Caco-2 (cell line): ENCODE measurements at regions not wholly inside any gene's neighbourhood (a gene's known extent, or its start where the extent isn't known, plus 50 kb on each side); places are given as distances from the start of the nearest gene placed in this dataset.

Source experiments
- BruUV-seq: library from RNA; stranded (reverse); fragments of 400-500 nt; replicated peaks from 2 replicates; lab custom pipeline; 2021; lab: Mats Ljungman, UMichigan
- CTCF ChIA-PET: fragments of 300-600 bp; sonication (Branson Sonifier 250); formaldehyde crosslinking; loops from one replicate; lab custom pipeline; 2022; ENCODE audit warnings: antibody characterized with exemption; lab: Charles Lee
- POLR2A ChIA-PET: fragments of 300-600 bp; sonication (Branson Sonifier 250); formaldehyde crosslinking; loops from one replicate; lab custom pipeline; 2022; ENCODE audit warnings: antibody characterized with exemption; lab: Charles Lee
- DNase-seq, 2 experiments: peaks; one replicate each; pipeline versions ENCODE4 v3.0.0 to v3.0.0-alpha.2; 2020 to 2022
- H3K27me3 ChIP-seq: replicated peaks from 2 replicates; pipeline ENCODE4 v1.6.0; 2011; ENCODE audit warnings: low read length; ENCODE audit not compliant: control insufficient read depth, insufficient read depth
- H3K36me3 ChIP-seq: 2 replicates; pipeline ENCODE4 v1.5.1; 2011; ENCODE audit warnings: low read length; ENCODE audit not compliant: control insufficient read depth, insufficient read depth
- H3K4me1 ChIP-seq: fragments of 250-450 bp; sonication (Bioruptor Pico); 2 replicates; pipeline ENCODE4 v1.5.1; 2020; ENCODE audit warnings: mild to moderate bottlenecking
- H3K4me3 ChIP-seq: 2 replicates; pipeline ENCODE4 v1.5.1; 2011; ENCODE audit warnings: low read depth, mild to moderate bottlenecking, control low read depth, low read length
- H3K9me3 ChIP-seq: fragments of 250-450 bp; sonication (Bioruptor Pico); 2 replicates; pipeline ENCODE4 v1.5.1; 2020; ENCODE audit warnings: mild to moderate bottlenecking, moderate library complexity
- H3K27ac Mint-ChIP-seq: one replicate; pipeline ENCODE4 v1.8.0; 2022; ENCODE audit warnings: mixed read lengths; ENCODE audit not compliant: unreplicated experiment
- H3K27me3 Mint-ChIP-seq: one replicate; pipeline ENCODE4 v1.8.0; 2022; ENCODE audit warnings: mixed read lengths; ENCODE audit not compliant: insufficient read depth, unreplicated experiment
- H3K36me3 Mint-ChIP-seq: one replicate; pipeline ENCODE4 v1.8.0; 2022; ENCODE audit warnings: mild to moderate bottlenecking, mixed read lengths; ENCODE audit not compliant: insufficient read depth, unreplicated experiment
- H3K4me1 Mint-ChIP-seq: one replicate; pipeline ENCODE4 v1.8.0; 2022; ENCODE audit warnings: low read depth, mixed read lengths; ENCODE audit not compliant: unreplicated experiment
- H3K4me3 Mint-ChIP-seq: one replicate; pipeline ENCODE4 v1.8.0; 2022; ENCODE audit warnings: mild to moderate bottlenecking, moderate library complexity, mixed read lengths; ENCODE audit not compliant: unreplicated experiment
- H3K9me3 Mint-ChIP-seq: one replicate; pipeline ENCODE4 v1.8.0; 2022; ENCODE audit warnings: mixed read lengths; ENCODE audit not compliant: unreplicated experiment
- intact Hi-C: fragments of 100-400 bp; cut with micrococcal nuclease; formaldehyde crosslinking; loops from one replicate; pipeline ENCODE4 v1.10.0; 2022; ENCODE audit not compliant: unreplicated experiment
- TF ChIP-seq, protein P1 (sequence below), 2 experiments: fragments of 200-600 bp in 1 of 2; IDR thresholded peaks; 1 replicate in 1 of 2; 2 replicates in 1 of 2; pipeline versions ENCODE4 v1.5.1 to v1.8.0; 2011 to 2022; ENCODE audit warnings: antibody characterized with exemption in 1 of 2, control low read depth in 1 of 2, inconsistent platforms in 1 of 2, low read depth in 1 of 2, low read length in 1 of 2, mild to moderate bottlenecking in 1 of 2, moderate library complexity in 1 of 2; ENCODE audit not compliant: insufficient read depth in 1 of 2, severe bottlenecking in 1 of 2, unreplicated experiment in 1 of 2

DNA sequence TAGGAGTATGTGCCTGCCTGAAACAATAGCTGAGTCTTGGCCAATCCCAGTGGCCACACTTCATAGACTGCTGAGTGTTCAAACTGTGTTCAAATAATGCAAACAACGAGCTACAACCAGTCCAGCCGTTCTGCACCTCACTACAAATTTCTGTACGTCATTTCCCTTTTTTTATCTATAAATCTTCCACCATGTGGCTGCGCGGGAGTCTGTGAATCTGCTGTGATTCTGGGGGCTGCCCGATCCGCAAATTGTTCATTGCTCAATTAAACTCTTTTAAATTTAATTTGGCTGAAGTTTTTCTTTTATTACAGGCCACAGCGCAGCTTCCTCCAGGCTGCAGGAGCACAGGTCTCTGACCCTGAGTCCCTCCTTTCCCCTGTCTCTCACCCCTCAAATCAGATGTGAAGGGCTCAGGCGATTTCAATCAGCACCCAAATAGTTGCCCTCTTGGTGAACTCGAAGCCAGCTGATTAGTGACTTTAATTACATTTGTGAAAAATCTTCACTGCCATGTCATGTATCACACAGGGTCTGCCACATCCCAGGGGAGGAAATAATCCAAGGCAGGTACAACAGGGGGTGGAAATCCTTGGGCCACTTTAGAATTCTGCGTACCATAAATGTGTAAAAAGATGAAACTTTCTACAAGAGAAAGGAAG, 145.6 kb downstream of the NDUFA10 start:
- BruUV-seq: no TSS peak
- H3K4me3 ChIP-seq: no peak overlapping the region
- H3K27me3 ChIP-seq: no peaks in the 10 kb centered on the region
- DNase-seq: no peak
- Mint-ChIP-seq H3K4me3 (no peak overlapping the region), H3K27me3 (peaks cover 14% of the 10 kb centered on the region), H3K27ac (no peak overlapping the region), H3K9me3 (peaks cover 4% of the 10 kb centered on the region), H3K36me3 (no peaks in the 10 kb centered on the region), H3K4me1 (no peaks in the 10 kb centered on the region)
- intact Hi-C loops: no loop called here
- ChIA-PET CTCF (no interaction called here), POLR2A (no interaction called here)
- H3K36me3 ChIP-seq: no peaks in the 10 kb centered on the region
- TF ChIP-seq, protein P1, sequence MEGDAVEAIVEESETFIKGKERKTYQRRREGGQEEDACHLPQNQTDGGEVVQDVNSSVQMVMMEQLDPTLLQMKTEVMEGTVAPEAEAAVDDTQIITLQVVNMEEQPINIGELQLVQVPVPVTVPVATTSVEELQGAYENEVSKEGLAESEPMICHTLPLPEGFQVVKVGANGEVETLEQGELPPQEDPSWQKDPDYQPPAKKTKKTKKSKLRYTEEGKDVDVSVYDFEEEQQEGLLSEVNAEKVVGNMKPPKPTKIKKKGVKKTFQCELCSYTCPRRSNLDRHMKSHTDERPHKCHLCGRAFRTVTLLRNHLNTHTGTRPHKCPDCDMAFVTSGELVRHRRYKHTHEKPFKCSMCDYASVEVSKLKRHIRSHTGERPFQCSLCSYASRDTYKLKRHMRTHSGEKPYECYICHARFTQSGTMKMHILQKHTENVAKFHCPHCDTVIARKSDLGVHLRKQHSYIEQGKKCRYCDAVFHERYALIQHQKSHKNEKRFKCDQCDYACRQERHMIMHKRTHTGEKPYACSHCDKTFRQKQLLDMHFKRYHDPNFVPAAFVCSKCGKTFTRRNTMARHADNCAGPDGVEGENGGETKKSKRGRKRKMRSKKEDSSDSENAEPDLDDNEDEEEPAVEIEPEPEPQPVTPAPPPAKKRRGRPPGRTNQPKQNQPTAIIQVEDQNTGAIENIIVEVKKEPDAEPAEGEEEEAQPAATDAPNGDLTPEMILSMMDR (IDR thresholded peaks at IDR 0.05; ENCODE audit: insufficient read depth in 1 of 2, low read depth in 1 of 2, low read length in 1 of 2, severe bottlenecking in 1 of 2, unreplicated experiment in 1 of 2): no peak
- peaks cover 1% of the 10 kb centered on the region; the same call in 1 of the 2 replicates for H3K9me3 ChIP-seq
- H3K4me1 ChIP-seq: no peaks in the 10 kb centered on the region

DNA sequence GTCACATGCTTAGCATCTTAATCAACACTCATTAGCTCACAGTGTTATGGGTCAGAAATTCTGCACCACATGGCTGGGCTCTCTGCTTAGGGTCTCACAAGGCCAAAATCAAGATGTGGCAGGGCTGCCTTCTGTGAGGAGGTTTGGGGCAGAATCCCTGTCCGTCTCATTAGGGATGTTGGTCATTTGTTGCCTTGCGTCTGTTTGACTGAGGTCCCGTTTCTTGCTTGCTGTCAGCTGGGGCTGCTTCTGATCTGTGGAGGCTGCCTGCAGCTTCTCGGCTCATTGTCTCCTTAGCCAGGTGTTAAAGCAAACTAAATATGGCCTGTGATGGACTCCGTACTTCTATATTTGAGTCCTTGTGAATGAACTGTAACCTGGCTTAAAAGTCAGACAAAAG, 146.5 kb downstream of the NDUFA10 start:
- BruUV-seq: no TSS peak
- no peaks in the 10 kb centered on the region for H3K4me1 ChIP-seq
- POLR2A ChIA-PET: no interaction called here
- H3K27me3 Mint-ChIP-seq: peaks cover 19% of the 10 kb centered on the region
- TF ChIP-seq, protein P1 (IDR thresholded peaks at IDR 0.05; ENCODE audit: insufficient read depth in 1 of 2, low read depth in 1 of 2, low read length in 1 of 2, severe bottlenecking in 1 of 2, unreplicated experiment in 1 of 2): no peak
- no peak overlapping the region for H3K27ac Mint-ChIP-seq
- H3K9me3 Mint-ChIP-seq: no peaks in the 10 kb centered on the region
- H3K27me3 ChIP-seq: no peaks in the 10 kb centered on the region
- no peak overlapping the region for H3K4me3 Mint-ChIP-seq
- no peak overlapping the region for H3K4me3 ChIP-seq
- H3K4me1 Mint-ChIP-seq: no peaks in the 10 kb centered on the region
- intact Hi-C loops: no loop called here
- no peaks in the 10 kb centered on the region for H3K36me3 ChIP-seq
- CTCF ChIA-PET: no interaction called here
- H3K9me3 ChIP-seq: no peaks in the 10 kb centered on the region
- no peaks in the 10 kb centered on the region for H3K36me3 Mint-ChIP-seq
- no peak for DNase-seq

DNA sequence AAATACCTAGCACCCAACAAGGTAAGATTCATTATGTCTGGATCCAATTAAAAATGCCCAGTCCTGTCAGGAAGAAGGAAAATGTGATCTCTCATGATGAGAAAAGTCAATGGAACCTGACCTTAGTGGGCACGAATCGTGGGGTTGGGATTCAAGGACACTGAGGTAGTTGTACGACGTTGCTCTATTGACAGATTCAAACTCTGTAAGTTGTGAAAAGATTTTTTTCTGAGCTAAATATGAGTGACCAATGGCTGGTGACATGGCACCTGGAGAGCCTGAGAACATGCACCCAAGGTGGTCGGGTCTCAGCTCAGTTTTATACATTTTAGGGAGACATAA, 148.2 kb downstream of the NDUFA10 start:
- peaks cover 19% of the 10 kb centered on the region for H3K27me3 Mint-ChIP-seq
- Histone ChIP-seq H3K4me1 (no peaks in the 10 kb centered on the region), H3K36me3 (no peaks in the 10 kb centered on the region), H3K27me3 (no peaks in the 10 kb centered on the region), H3K4me3 (no peak overlapping the region), H3K9me3 (no peaks in the 10 kb centered on the region)
- ChIA-PET CTCF (no interaction called here), POLR2A (no interaction called here)
- no peaks in the 10 kb centered on the region for H3K4me1 Mint-ChIP-seq
- intact Hi-C loops: no loop called here
- DNase-seq: no peak
- TF ChIP-seq, protein P1 (IDR thresholded peaks at IDR 0.05; ENCODE audit: insufficient read depth in 1 of 2, low read depth in 1 of 2, low read length in 1 of 2, severe bottlenecking in 1 of 2, unreplicated experiment in 1 of 2): no peak
- no peak overlapping the region for H3K4me3 Mint-ChIP-seq
- no peaks in the 10 kb centered on the region for H3K36me3 Mint-ChIP-seq
- no peaks in the 10 kb centered on the region for H3K9me3 Mint-ChIP-seq
- BruUV-seq: no TSS peak
- no peak overlapping the region for H3K27ac Mint-ChIP-seq
